Endothelial cell of umbilical vein (primary cell): ENCODE measurements at regions not wholly inside any gene's neighbourhood (a gene's known extent, or its start where the extent isn't known, plus 50 kb on each side); places are given as distances from the start of the nearest gene placed in this dataset.
"Not testable (repeated sequence)": the region's sequence is repeated elsewhere in the genome, so short reads cannot be mapped to it uniquely, and the experiment has no call there.

Experiments used
- BruUV-seq: library from RNA; stranded (reverse); fragments of 400-500 nt; replicated peaks from 2 replicates; lab custom pipeline; 2021; lab: Mats Ljungman, UMichigan
- CTCF ChIA-PET: fragments of 300-600, 350-600 bp; sonication (Branson Sonifier 250); formaldehyde crosslinking; loops from one replicate; lab custom pipeline; 2021; ENCODE audit warnings: antibody characterized with exemption, inconsistent platforms; lab: Charles Lee
- POLR2A ChIA-PET: fragments of 300-600, 350-600 bp; sonication (Branson Sonifier 250); formaldehyde crosslinking; loops from one replicate; lab custom pipeline; 2021; ENCODE audit warnings: antibody characterized with exemption, inconsistent platforms; lab: Charles Lee
- DNase-seq: peaks from one replicate; pipeline ENCODE4 v3.0.0-alpha.2; 2011; ENCODE audit warnings: low read depth, low spot score
- FAIRE-seq: peaks from 2 replicates; lab custom pipeline; 2011; peaks lifted over from hg19 to GRCh38; lab: Jason Lieb, UNC
- H2AFZ ChIP-seq: 2 replicates; pipeline ENCODE4 v1.6.0; 2012; ENCODE audit warnings: low read depth, low read length, control low read depth, inconsistent platforms
- H3K27ac ChIP-seq: 2 replicates; pipeline ENCODE4 v1.5.1; 2011; ENCODE audit warnings: low read depth, mild to moderate bottlenecking, control low read depth, low read length, moderate library complexity; ENCODE audit not compliant: insufficient read depth
- H3K27me3 ChIP-seq, 2 experiments: 2 replicates each; pipeline versions ENCODE4 v1.6.0 to v1.6.1; 2011; ENCODE audit warnings: low read length in 2 of 2, mixed read lengths in 1 of 2; ENCODE audit not compliant: control insufficient read depth in 2 of 2, insufficient read depth in 2 of 2
- H3K36me3 ChIP-seq, 2 experiments: 2 replicates in 1 of 2; 3 replicates in 1 of 2; pipeline ENCODE4 v1.5.1; 2011; ENCODE audit warnings: low read length in 2 of 2, mild to moderate bottlenecking in 1 of 2, moderate library complexity in 1 of 2; ENCODE audit not compliant: control insufficient read depth in 2 of 2, insufficient read depth in 2 of 2; ENCODE audit errors: extremely low read depth in 1 of 2
- H3K4me1 ChIP-seq: 3 replicates; pipeline ENCODE4 v1.5.1; 2011; ENCODE audit warnings: mild to moderate bottlenecking, low read length; ENCODE audit not compliant: control insufficient read depth, insufficient read depth; ENCODE audit errors: extremely low read depth
- H3K4me2 ChIP-seq: 2 replicates; pipeline ENCODE4 v1.6.1; 2011; ENCODE audit warnings: low read length, control low read depth, mixed read lengths; ENCODE audit not compliant: insufficient read depth
- H3K4me3 ChIP-seq, 3 experiments: fragments of 200-600 bp in 1 of 3; sonication (generic), shearing (Covaris generic) in 1 of 3; replicated peaks in 1 of 3; 2 replicates each; pipeline ENCODE4 v1.5.1; 2011 to 2016; ENCODE audit warnings: control low read depth in 3 of 3, low read length in 3 of 3, mild to moderate bottlenecking in 2 of 3, inconsistent platforms in 1 of 3, low read depth in 1 of 3, moderate library complexity in 1 of 3; ENCODE audit not compliant: insufficient read depth in 1 of 3
- H3K79me2 ChIP-seq: 2 replicates; pipeline ENCODE4 v1.6.0; 2012; ENCODE audit warnings: low read length, inconsistent platforms; ENCODE audit not compliant: control insufficient read depth, insufficient read depth
- H3K9ac ChIP-seq: replicated peaks from 2 replicates; pipeline ENCODE3; 2011; ENCODE audit warnings: low read length, control low read depth; ENCODE audit not compliant: insufficient read depth; ENCODE audit errors: extremely low read depth
- H3K9me1 ChIP-seq: replicated peaks from 3 replicates; pipeline ENCODE4 v1.6.0; 2011; ENCODE audit warnings: mild to moderate bottlenecking, low read length; ENCODE audit not compliant: control insufficient read depth, insufficient read depth; ENCODE audit errors: extremely low read depth
- H3K9me3 ChIP-seq: replicated peaks from 2 replicates; pipeline ENCODE4 v1.5.1; 2012; ENCODE audit warnings: low read length, inconsistent platforms; ENCODE audit not compliant: control insufficient read depth, insufficient read depth
- H4K20me1 ChIP-seq: replicated peaks from 2 replicates; pipeline ENCODE3; 2011; ENCODE audit warnings: mild to moderate bottlenecking, low read length; ENCODE audit not compliant: control insufficient read depth, insufficient read depth; ENCODE audit errors: extremely low read depth
- dilution Hi-C: fragments of 300-500 bp; cut with MboI; formaldehyde crosslinking; loops from one replicate; pipeline ENCODE4 v1.15.0; 2019; ENCODE audit warnings: low sequenced_read_pairs; ENCODE audit not compliant: extremely low pct_ligation_motif_present
- intact Hi-C: fragments of 100-400 bp; cut with micrococcal nuclease; formaldehyde crosslinking; loops from one replicate; pipeline ENCODE4 v1.10.0; 2022

DNA sequence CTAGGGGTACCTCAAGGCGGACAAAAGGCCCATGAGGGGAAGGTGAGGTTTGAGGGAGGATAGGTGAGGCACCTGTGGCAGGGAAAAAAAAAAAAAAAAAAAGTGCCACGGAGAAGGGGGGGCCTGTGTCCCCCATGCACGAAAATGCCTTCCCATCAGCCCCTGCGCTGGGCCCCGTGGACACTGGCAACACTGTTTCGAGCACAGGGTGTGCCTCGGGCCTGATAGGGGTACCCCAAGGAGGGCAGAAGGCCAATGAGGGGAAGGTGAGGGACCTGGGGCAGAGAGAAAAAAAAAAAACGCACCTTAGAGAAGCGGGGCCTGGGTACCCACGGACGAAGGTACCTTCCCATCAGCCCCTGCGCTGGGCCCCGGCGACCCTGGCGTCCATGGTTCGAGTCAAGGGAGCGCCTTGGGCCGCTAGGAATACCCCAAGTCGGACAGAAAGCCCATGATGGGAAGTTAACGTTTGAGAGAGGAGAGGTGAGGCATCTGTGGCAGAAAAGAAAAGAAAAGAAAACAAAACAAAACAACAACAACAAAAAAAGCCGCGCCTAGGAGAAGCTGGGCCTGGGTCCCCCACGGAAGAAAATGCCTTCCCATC lies 190.0 kb downstream of the POTEM start:
- H4K20me1 ChIP-seq, H3K4me1 ChIP-seq, FAIRE-seq, intact Hi-C loops, dilution Hi-C loops, H3K27ac ChIP-seq, H3K36me3 ChIP-seq, H3K9me1 ChIP-seq, H3K79me2 ChIP-seq, H3K9ac ChIP-seq, CTCF ChIA-PET, POLR2A ChIA-PET, H3K4me3 ChIP-seq, H3K4me2 ChIP-seq, H2AFZ ChIP-seq, DNase-seq, H3K9me3 ChIP-seq, H3K27me3 ChIP-seq, BruUV-seq: not testable (repeated sequence)

DNA sequence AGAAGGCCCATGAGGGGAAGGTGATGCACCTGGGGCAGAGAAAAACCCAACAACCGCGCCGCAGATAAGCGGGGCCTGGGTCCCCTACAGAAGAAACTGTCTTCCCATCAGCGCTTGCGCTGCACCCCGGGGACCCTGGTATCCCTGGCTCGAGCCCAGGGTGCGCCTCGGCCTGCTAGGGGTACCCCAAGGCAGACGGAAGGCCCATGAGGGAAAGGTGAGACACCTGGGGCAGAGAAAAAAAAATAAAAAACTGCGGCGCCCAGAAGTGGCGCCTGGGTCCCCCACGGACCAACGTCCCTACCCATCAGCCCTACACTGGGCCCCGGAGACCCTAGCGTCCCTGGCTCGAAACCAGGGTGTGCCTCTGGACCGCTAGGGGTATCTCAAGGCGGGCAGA lies 190.8 kb downstream of the POTEM start:
- H3K79me2 ChIP-seq, H3K36me3 ChIP-seq, H2AFZ ChIP-seq, dilution Hi-C loops, BruUV-seq, H4K20me1 ChIP-seq, H3K4me3 ChIP-seq, H3K9me1 ChIP-seq, H3K9ac ChIP-seq, DNase-seq, H3K9me3 ChIP-seq, FAIRE-seq, H3K27me3 ChIP-seq, H3K4me1 ChIP-seq, H3K4me2 ChIP-seq, intact Hi-C loops, H3K27ac ChIP-seq, POLR2A ChIA-PET, CTCF ChIA-PET: not testable (repeated sequence)

DNA sequence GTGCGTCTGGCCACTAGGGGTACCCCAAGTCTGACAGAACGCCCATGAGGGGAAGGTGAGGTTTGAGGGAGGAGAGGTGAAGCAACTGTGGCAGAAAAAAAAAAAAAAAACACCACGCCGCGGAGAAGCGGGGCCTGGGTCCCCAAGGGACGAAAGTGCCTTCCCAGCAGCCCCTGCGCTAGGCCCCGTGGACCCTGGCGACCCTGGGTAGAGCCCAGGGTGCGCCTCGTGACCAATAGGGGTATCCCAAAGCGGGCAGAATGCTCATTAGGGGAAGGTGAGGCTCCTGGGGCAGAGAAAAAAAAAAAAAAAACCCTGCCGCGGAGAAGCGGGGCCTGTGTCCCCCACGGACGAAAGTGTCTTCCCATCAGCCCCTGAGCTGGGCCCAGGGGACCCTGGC lies 191.4 kb downstream of the POTEM start:
- POLR2A ChIA-PET, H3K4me1 ChIP-seq, H3K27me3 ChIP-seq, H3K9me1 ChIP-seq, H3K9ac ChIP-seq, H3K79me2 ChIP-seq, CTCF ChIA-PET, H3K4me3 ChIP-seq, dilution Hi-C loops, DNase-seq, H4K20me1 ChIP-seq, H3K4me2 ChIP-seq, intact Hi-C loops, H3K27ac ChIP-seq, H2AFZ ChIP-seq, H3K9me3 ChIP-seq, BruUV-seq, H3K36me3 ChIP-seq, FAIRE-seq: not testable (repeated sequence)

DNA sequence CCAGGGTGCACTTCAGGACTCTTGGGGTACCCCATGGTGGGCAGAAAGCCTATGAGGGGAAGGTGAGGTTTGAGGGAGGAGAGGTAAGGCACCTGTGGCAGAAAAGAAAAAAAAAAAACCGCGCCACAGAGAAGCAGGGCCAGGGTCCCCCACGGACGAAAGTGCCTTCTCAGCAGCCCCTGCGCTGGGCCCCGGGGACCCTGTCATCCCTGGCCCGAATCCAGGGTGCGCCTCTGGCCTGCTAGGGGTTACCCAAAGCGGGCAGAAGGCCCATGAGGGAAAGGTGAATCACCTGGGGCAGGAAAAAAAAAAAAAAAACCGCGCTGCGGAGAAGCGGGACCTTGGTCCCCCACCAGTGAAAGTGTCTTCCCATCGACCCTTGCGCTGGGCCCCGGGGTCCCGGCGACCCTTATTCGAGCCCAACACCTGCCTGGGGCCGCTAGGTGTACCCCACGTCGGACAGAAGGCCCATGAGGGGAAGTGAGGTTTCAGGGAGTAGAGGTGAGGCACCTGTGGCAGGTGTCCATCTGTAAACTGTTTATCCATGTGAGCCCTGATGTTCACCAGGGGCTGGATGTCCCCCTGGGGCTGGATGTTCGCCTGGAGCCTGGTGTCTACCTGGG lies 191.9 kb downstream of the POTEM start:
- H3K4me1 ChIP-seq, H3K9me3 ChIP-seq, H3K9me1 ChIP-seq, FAIRE-seq, intact Hi-C loops, H3K36me3 ChIP-seq, H3K4me3 ChIP-seq, H3K9ac ChIP-seq, H4K20me1 ChIP-seq, POLR2A ChIA-PET, H3K4me2 ChIP-seq, dilution Hi-C loops, H3K27me3 ChIP-seq, H3K79me2 ChIP-seq, CTCF ChIA-PET, BruUV-seq, H2AFZ ChIP-seq, DNase-seq, H3K27ac ChIP-seq: not testable (repeated sequence)
